Right lobe of liver (tissue), 6 donors: ENCODE measurements at regions not wholly inside any gene's neighbourhood (a gene's known extent, or its start where the extent isn't known, plus 50 kb on each side); places are given as distances from the start of the nearest gene placed in this dataset.

Source experiments
- ATAC-seq, 4 donors: fragments of 200-7000 bp; cut with Tn5 transposase; one replicate each; pipeline ENCODE4 v1.9.1; 2020; ENCODE audit warnings: mild to moderate bottlenecking in 4 of 4, moderate library complexity in 4 of 4
- DNase-seq, 3 donors: peaks; one replicate each; pipeline ENCODE4 v3.0.0-alpha.2; 2020
- H3K27ac ChIP-seq, 3 donors: fragments of 200-600 bp; one replicate each; pipeline ENCODE4 v1.8.0; 2022
- H3K27me3 ChIP-seq, 2 donors: fragments of 200-600 bp; one replicate each; pipeline ENCODE4 v1.8.0; 2022
- H3K36me3 ChIP-seq, 4 donors: fragments of 200-600 bp; sonication (generic) in 1 of 4; one replicate each; pipeline versions ENCODE4 v1.5.1 to v1.8.0; 2017 to 2022; ENCODE audit warnings: control low read depth in 1 of 4
- H3K4me1 ChIP-seq, 4 donors: fragments of 200-600 bp; sonication (generic) in 1 of 4; one replicate each; pipeline versions ENCODE4 v1.5.1 to v1.8.0; 2017 to 2022; ENCODE audit warnings: control low read depth in 1 of 4
- H3K4me3 ChIP-seq, 3 donors: fragments of 200-600 bp; one replicate each; pipeline ENCODE4 v1.8.0; 2022
- H3K9me3 ChIP-seq, 4 donors: fragments of 200-600 bp; sonication (generic) in 1 of 4; one replicate each; pipeline versions ENCODE4 v1.5.1 to v1.8.0; 2017 to 2022; ENCODE audit warnings: control low read depth in 1 of 4
- CTCF ChIP-seq, 4 donors: fragments of 200-600 bp in 3 of 4; fragments of 450-650 bp in 1 of 4; IDR thresholded peaks; one replicate each; pipeline versions ENCODE4 v1.5.1 to v1.8.0; 2016 to 2022; ENCODE audit warnings: antibody characterized with exemption in 4 of 4, mild to moderate bottlenecking in 2 of 4
- POLR2A ChIP-seq: fragments of 450-650 bp; IDR thresholded peaks from one replicate; pipeline ENCODE4 v1.6.1; 2017; ENCODE audit warnings: antibody characterized with exemption, mild to moderate bottlenecking
- WGBS: methylation state at CpG from one replicate; pipeline ENCODE4 v1.1.6; 2018; ENCODE audit warnings: low coverage, low lambda C conversion rate; ENCODE audit not compliant: insufficient coverage; ENCODE audit errors: missing lambda C conversion rate; 5-methylcytosine and 5-hydroxymethylcytosine counted together
- intact Hi-C, 2 donors: fragments of 100-400 bp; cut with DNase I; formaldehyde crosslinking; loops; one replicate each; pipeline versions ENCODE4 v1.11.2 to v1.14.1; 2022
- donor health status: DM: no; HTN: yes; CAD: no.
- donor health status: DM: no; HTN: no; CAD: no.
- donor health status: DM: no; HTN: no; CAD: no.
- donor health status: DM: no; HTN: yes; CAD: no.
- donor health status: DM: no; HTN: yes; CAD: no.

- Histone ChIP-seq H3K27ac (no peak overlapping the region), H3K4me1 (no peaks in the 10 kb centered on the region), H3K36me3 (no peaks in the 10 kb centered on the region), H3K4me3 (no peak overlapping the region), H3K9me3 (no peaks in the 10 kb centered on the region), H3K27me3 (no peaks in the 10 kb centered on the region)
- 10% methylated on average over 3 of the region's 3 CpGs for WGBS
- ATAC-seq (no peak), DNase-seq (no peak)
- TF ChIP-seq CTCF (IDR thresholded peaks at IDR 0.05) (no peak), POLR2A (no peak)
- intact Hi-C loops, result no loop called here
Observed at GRCh38 chr20:60505423-60505822, 547.2 kb downstream of the CDH26 start.

GRCh38 chr20:60506061-60506460 lies 547.8 kb downstream of the CDH26 start:
- H3K27me3 ChIP-seq, result no peaks in the 10 kb centered on the region
- H3K4me3 ChIP-seq, result no peak overlapping the region
- no peak overlapping the region for H3K27ac ChIP-seq
- intact Hi-C loops, result no loop called here
- no peaks in the 10 kb centered on the region for H3K9me3 ChIP-seq
- 81% methylated on average over 3 of the region's 3 CpGs for WGBS
- no peak for ATAC-seq
- H3K36me3 ChIP-seq, result no peaks in the 10 kb centered on the region
- no peaks in the 10 kb centered on the region for H3K4me1 ChIP-seq
- no peak for DNase-seq
- no peak for TF ChIP-seq CTCF (IDR thresholded peaks at IDR 0.05)
- no peak for TF ChIP-seq POLR2A

GRCh38 chr20:60507087-60507694 lies 549.0 kb downstream of the CDH26 start:
- Histone ChIP-seq H3K36me3 (no peaks in the 10 kb centered on the region), H3K27me3 (no peaks in the 10 kb centered on the region), H3K27ac (no peak overlapping the region), H3K4me3 (no peak overlapping the region), H3K9me3 (no peaks in the 10 kb centered on the region), H3K4me1 (no peaks in the 10 kb centered on the region)
- DNase-seq (no peak), ATAC-seq (no peak)
- intact Hi-C loops, result no loop called here
- TF ChIP-seq CTCF (IDR thresholded peaks at IDR 0.05) (no peak), POLR2A (no peak)
- WGBS, result 53% methylated on average over 9 of the region's 9 CpGs

- no peak for TF ChIP-seq CTCF (IDR thresholded peaks at IDR 0.05)
- TF ChIP-seq POLR2A, result no peak
- Histone ChIP-seq H3K4me1 (no peaks in the 10 kb centered on the region), H3K27me3 (no peaks in the 10 kb centered on the region), H3K9me3 (no peaks in the 10 kb centered on the region), H3K36me3 (no peaks in the 10 kb centered on the region), H3K4me3 (no peak overlapping the region), H3K27ac (no peak overlapping the region)
- DNase-seq, result no peak
- no peak for ATAC-seq
- intact Hi-C loops, result no loop called here
- WGBS, result 61% methylated on average over 4 of the region's 4 CpGs
Observed at GRCh38 chr20:60509407-60509806, 551.2 kb downstream of the CDH26 start.

GRCh38 chr20:60510356-60510755 lies 552.1 kb downstream of the CDH26 start:
- H3K36me3 ChIP-seq, result no peaks in the 10 kb centered on the region
- no peaks in the 10 kb centered on the region for H3K27me3 ChIP-seq
- no peak overlapping the region for H3K27ac ChIP-seq
- ATAC-seq (no peak), DNase-seq (no peak)
- H3K4me1 ChIP-seq, result no peaks in the 10 kb centered on the region
- intact Hi-C loops, result no loop called here
- H3K4me3 ChIP-seq, result no peak overlapping the region
- H3K9me3 ChIP-seq, result no peaks in the 10 kb centered on the region
- WGBS, result 50% methylated on average over 4 of the region's 4 CpGs
- no peak for TF ChIP-seq POLR2A
- TF ChIP-seq CTCF (IDR thresholded peaks at IDR 0.05), result no peak
